ENCODE measurements at regions not wholly inside any gene's neighbourhood (a gene's known extent, or its start where the extent isn't known, plus 50 kb on each side); places are given as distances from the start of the nearest gene placed in this dataset.

DNA sequence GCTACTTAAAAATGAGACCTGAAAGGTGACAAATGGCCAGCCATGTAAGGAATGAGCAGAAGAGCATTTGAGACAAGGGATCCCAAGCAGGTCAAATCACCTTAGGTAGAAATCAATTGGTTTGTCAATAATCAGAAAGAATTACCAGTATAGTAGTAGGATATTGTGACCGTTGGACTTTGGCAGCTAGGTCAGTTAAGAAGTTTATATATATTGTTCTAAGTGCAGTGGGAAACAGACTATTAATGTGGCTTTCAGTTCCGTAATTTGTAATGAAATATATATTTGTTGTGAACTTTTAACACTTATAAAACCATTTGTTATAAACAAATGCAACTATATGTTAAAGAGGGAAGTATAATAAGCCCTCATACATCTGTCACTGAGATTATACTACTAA lies 807.9 kb upstream of the SPRY2 start:
- TF ChIP-seq ZSCAN20 (CRISPR knock-in tag; IDR thresholded peaks at IDR 0.05), result no peak
- no peak for TF ChIP-seq ZNF302 (CRISPR knock-in tag; IDR thresholded peaks at IDR 0.05)
- TF ChIP-seq, protein P1, sequence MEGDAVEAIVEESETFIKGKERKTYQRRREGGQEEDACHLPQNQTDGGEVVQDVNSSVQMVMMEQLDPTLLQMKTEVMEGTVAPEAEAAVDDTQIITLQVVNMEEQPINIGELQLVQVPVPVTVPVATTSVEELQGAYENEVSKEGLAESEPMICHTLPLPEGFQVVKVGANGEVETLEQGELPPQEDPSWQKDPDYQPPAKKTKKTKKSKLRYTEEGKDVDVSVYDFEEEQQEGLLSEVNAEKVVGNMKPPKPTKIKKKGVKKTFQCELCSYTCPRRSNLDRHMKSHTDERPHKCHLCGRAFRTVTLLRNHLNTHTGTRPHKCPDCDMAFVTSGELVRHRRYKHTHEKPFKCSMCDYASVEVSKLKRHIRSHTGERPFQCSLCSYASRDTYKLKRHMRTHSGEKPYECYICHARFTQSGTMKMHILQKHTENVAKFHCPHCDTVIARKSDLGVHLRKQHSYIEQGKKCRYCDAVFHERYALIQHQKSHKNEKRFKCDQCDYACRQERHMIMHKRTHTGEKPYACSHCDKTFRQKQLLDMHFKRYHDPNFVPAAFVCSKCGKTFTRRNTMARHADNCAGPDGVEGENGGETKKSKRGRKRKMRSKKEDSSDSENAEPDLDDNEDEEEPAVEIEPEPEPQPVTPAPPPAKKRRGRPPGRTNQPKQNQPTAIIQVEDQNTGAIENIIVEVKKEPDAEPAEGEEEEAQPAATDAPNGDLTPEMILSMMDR (IDR thresholded peaks at IDR 0.05), result no peak
- TF ChIP-seq JUN (IDR thresholded peaks at IDR 0.05), result no peak
- no peak for TF ChIP-seq POLR2A (IDR thresholded peaks at IDR 0.05; ENCODE audit: low read length)
- TF ChIP-seq, protein P2, sequence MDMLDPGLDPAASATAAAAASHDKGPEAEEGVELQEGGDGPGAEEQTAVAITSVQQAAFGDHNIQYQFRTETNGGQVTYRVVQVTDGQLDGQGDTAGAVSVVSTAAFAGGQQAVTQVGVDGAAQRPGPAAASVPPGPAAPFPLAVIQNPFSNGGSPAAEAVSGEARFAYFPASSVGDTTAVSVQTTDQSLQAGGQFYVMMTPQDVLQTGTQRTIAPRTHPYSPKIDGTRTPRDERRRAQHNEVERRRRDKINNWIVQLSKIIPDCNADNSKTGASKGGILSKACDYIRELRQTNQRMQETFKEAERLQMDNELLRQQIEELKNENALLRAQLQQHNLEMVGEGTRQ (IDR thresholded peaks at IDR 0.05), result no peak
- TF ChIP-seq, protein P3, sequence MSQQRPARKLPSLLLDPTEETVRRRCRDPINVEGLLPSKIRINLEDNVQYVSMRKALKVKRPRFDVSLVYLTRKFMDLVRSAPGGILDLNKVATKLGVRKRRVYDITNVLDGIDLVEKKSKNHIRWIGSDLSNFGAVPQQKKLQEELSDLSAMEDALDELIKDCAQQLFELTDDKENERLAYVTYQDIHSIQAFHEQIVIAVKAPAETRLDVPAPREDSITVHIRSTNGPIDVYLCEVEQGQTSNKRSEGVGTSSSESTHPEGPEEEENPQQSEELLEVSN (IDR thresholded peaks at IDR 0.05; ENCODE audit: borderline replicate concordance, low read depth), result no peak
- TF ChIP-seq EP300 (IDR thresholded peaks at IDR 0.05), result no peak
- TF ChIP-seq, protein P4, sequence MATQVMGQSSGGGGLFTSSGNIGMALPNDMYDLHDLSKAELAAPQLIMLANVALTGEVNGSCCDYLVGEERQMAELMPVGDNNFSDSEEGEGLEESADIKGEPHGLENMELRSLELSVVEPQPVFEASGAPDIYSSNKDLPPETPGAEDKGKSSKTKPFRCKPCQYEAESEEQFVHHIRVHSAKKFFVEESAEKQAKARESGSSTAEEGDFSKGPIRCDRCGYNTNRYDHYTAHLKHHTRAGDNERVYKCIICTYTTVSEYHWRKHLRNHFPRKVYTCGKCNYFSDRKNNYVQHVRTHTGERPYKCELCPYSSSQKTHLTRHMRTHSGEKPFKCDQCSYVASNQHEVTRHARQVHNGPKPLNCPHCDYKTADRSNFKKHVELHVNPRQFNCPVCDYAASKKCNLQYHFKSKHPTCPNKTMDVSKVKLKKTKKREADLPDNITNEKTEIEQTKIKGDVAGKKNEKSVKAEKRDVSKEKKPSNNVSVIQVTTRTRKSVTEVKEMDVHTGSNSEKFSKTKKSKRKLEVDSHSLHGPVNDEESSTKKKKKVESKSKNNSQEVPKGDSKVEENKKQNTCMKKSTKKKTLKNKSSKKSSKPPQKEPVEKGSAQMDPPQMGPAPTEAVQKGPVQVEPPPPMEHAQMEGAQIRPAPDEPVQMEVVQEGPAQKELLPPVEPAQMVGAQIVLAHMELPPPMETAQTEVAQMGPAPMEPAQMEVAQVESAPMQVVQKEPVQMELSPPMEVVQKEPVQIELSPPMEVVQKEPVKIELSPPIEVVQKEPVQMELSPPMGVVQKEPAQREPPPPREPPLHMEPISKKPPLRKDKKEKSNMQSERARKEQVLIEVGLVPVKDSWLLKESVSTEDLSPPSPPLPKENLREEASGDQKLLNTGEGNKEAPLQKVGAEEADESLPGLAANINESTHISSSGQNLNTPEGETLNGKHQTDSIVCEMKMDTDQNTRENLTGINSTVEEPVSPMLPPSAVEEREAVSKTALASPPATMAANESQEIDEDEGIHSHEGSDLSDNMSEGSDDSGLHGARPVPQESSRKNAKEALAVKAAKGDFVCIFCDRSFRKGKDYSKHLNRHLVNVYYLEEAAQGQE (IDR thresholded peaks at IDR 0.05), result no peak

Measured in A549 (cell line).